ENCODE measurements at regions not wholly inside any gene's neighbourhood (a gene's known extent, or its start where the extent isn't known, plus 50 kb on each side); places are given as distances from the start of the nearest gene placed in this dataset.

- TF ChIP-seq POLR2AphosphoS5 (IDR thresholded peaks at IDR 0.05) (no peak), CTCF (IDR thresholded peaks at IDR 0.05) (no peak), EP300 (IDR thresholded peaks at IDR 0.05) (no peak), POLR2A (IDR thresholded peaks at IDR 0.05; ENCODE audit: low read depth) (no peak)
Observed at GRCh38 chr13:64675255-64675892, 2554.8 kb downstream of the PCDH9 start.

All from esophagus muscularis mucosa (tissue), 4 donors.